GM23338 (cell line): ENCODE measurements at regions not wholly inside any gene's neighbourhood (a gene's known extent, or its start where the extent isn't known, plus 50 kb on each side); places are given as distances from the start of the nearest gene placed in this dataset.

Experiments
- CREB1 ChIP-seq: fragments of 250-450 bp; sonication (Bioruptor Pico); IDR thresholded peaks from 2 replicates; pipeline ENCODE4 v1.5.0; 2020; ENCODE audit warnings: low read depth, mild to moderate bottlenecking, moderate library complexity
- EZH2 ChIP-seq: fragments of 200-600 bp; sonication (generic); IDR thresholded peaks from one replicate; pipeline ENCODE4 v1.8.0; 2017; ENCODE audit warnings: antibody characterized with exemption, mild to moderate bottlenecking, low read depth; ENCODE audit not compliant: unreplicated experiment
- EZH2phosphoT487 ChIP-seq: fragments of 200-600 bp; sonication (generic); IDR thresholded peaks from one replicate; pipeline ENCODE4 v1.8.1; 2018; ENCODE audit warnings: antibody characterized with exemption; ENCODE audit not compliant: unreplicated experiment
- JUNB ChIP-seq: IDR thresholded peaks from one replicate; pipeline ENCODE4 v1.6.1; 2016; ENCODE audit warnings: antibody characterized with exemption; ENCODE audit not compliant: unreplicated experiment
- POLR2AphosphoS5 ChIP-seq: IDR thresholded peaks from 2 replicates; pipeline ENCODE4 v1.6.1; 2016; ENCODE audit warnings: antibody characterized with exemption, low read depth
- ZNF114 ChIP-seq: fragments of 250-450 bp; sonication (Bioruptor Pico); IDR thresholded peaks from 2 replicates; pipeline ENCODE4 v1.5.0; 2020; ENCODE audit warnings: mild to moderate bottlenecking, moderate library complexity
- TF ChIP-seq, protein P1 (sequence below), 2 experiments: fragments of 200-600 bp in 1 of 2; sonication (generic) in 1 of 2; conservative IDR thresholded peaks; 2 replicates each; pipeline versions ENCODE4 v1.5.1 to v1.6.1; 2016 to 2017; ENCODE audit warnings: antibody characterized with exemption in 2 of 2, low read depth in 2 of 2, mild to moderate bottlenecking in 2 of 2, moderate library complexity in 1 of 2
- TF ChIP-seq, protein P2 (sequence below): IDR thresholded peaks from one replicate; pipeline ENCODE4 v1.6.1; 2018; ENCODE audit warnings: antibody characterized with exemption; ENCODE audit not compliant: unreplicated experiment
- TF ChIP-seq, protein P3 (sequence below): IDR thresholded peaks from 2 replicates; pipeline ENCODE4 v1.6.1; 2016; ENCODE audit warnings: antibody characterized with exemption
- TF ChIP-seq, protein P4 (sequence below): fragments of 250-450 bp; sonication (Bioruptor Pico); IDR thresholded peaks from 2 replicates; pipeline ENCODE4 v1.5.0; 2020; ENCODE audit warnings: mild to moderate bottlenecking, moderate library complexity

DNA sequence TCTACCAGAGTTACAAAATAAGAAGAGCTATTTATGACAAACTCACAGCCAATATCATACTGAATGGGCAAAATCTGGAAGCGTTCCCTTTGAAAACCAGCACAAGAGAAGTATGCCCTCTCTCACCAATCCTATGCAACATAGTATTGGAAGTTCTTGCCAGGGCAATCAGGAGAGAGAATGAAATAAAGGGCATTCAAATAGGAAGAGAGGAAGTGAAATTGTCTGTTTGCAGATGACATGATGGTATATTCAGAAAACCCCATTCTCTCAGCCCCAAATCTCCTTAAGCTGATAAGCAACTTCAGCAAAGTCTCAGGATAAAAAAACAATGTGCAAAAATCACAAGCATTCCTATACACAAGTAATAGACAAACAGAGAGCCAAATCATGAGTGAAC lies 1169.5 kb downstream of the AMY1C start:
- TF ChIP-seq, protein P1, sequence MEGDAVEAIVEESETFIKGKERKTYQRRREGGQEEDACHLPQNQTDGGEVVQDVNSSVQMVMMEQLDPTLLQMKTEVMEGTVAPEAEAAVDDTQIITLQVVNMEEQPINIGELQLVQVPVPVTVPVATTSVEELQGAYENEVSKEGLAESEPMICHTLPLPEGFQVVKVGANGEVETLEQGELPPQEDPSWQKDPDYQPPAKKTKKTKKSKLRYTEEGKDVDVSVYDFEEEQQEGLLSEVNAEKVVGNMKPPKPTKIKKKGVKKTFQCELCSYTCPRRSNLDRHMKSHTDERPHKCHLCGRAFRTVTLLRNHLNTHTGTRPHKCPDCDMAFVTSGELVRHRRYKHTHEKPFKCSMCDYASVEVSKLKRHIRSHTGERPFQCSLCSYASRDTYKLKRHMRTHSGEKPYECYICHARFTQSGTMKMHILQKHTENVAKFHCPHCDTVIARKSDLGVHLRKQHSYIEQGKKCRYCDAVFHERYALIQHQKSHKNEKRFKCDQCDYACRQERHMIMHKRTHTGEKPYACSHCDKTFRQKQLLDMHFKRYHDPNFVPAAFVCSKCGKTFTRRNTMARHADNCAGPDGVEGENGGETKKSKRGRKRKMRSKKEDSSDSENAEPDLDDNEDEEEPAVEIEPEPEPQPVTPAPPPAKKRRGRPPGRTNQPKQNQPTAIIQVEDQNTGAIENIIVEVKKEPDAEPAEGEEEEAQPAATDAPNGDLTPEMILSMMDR (conservative IDR thresholded peaks at IDR 0.05; ENCODE audit: low read depth in 2 of 2), result no peak
- TF ChIP-seq ZNF114 (CRISPR knock-in tag) (no peak), POLR2AphosphoS5 (no peak), EZH2phosphoT487 (no peak), EZH2 (no peak), CREB1 (no peak), JUNB (no peak)
- TF ChIP-seq, protein P2, sequence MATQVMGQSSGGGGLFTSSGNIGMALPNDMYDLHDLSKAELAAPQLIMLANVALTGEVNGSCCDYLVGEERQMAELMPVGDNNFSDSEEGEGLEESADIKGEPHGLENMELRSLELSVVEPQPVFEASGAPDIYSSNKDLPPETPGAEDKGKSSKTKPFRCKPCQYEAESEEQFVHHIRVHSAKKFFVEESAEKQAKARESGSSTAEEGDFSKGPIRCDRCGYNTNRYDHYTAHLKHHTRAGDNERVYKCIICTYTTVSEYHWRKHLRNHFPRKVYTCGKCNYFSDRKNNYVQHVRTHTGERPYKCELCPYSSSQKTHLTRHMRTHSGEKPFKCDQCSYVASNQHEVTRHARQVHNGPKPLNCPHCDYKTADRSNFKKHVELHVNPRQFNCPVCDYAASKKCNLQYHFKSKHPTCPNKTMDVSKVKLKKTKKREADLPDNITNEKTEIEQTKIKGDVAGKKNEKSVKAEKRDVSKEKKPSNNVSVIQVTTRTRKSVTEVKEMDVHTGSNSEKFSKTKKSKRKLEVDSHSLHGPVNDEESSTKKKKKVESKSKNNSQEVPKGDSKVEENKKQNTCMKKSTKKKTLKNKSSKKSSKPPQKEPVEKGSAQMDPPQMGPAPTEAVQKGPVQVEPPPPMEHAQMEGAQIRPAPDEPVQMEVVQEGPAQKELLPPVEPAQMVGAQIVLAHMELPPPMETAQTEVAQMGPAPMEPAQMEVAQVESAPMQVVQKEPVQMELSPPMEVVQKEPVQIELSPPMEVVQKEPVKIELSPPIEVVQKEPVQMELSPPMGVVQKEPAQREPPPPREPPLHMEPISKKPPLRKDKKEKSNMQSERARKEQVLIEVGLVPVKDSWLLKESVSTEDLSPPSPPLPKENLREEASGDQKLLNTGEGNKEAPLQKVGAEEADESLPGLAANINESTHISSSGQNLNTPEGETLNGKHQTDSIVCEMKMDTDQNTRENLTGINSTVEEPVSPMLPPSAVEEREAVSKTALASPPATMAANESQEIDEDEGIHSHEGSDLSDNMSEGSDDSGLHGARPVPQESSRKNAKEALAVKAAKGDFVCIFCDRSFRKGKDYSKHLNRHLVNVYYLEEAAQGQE, result no peak
- TF ChIP-seq, protein P3, sequence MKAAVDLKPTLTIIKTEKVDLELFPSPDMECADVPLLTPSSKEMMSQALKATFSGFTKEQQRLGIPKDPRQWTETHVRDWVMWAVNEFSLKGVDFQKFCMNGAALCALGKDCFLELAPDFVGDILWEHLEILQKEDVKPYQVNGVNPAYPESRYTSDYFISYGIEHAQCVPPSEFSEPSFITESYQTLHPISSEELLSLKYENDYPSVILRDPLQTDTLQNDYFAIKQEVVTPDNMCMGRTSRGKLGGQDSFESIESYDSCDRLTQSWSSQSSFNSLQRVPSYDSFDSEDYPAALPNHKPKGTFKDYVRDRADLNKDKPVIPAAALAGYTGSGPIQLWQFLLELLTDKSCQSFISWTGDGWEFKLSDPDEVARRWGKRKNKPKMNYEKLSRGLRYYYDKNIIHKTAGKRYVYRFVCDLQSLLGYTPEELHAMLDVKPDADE, result no peak
- TF ChIP-seq, protein P4, sequence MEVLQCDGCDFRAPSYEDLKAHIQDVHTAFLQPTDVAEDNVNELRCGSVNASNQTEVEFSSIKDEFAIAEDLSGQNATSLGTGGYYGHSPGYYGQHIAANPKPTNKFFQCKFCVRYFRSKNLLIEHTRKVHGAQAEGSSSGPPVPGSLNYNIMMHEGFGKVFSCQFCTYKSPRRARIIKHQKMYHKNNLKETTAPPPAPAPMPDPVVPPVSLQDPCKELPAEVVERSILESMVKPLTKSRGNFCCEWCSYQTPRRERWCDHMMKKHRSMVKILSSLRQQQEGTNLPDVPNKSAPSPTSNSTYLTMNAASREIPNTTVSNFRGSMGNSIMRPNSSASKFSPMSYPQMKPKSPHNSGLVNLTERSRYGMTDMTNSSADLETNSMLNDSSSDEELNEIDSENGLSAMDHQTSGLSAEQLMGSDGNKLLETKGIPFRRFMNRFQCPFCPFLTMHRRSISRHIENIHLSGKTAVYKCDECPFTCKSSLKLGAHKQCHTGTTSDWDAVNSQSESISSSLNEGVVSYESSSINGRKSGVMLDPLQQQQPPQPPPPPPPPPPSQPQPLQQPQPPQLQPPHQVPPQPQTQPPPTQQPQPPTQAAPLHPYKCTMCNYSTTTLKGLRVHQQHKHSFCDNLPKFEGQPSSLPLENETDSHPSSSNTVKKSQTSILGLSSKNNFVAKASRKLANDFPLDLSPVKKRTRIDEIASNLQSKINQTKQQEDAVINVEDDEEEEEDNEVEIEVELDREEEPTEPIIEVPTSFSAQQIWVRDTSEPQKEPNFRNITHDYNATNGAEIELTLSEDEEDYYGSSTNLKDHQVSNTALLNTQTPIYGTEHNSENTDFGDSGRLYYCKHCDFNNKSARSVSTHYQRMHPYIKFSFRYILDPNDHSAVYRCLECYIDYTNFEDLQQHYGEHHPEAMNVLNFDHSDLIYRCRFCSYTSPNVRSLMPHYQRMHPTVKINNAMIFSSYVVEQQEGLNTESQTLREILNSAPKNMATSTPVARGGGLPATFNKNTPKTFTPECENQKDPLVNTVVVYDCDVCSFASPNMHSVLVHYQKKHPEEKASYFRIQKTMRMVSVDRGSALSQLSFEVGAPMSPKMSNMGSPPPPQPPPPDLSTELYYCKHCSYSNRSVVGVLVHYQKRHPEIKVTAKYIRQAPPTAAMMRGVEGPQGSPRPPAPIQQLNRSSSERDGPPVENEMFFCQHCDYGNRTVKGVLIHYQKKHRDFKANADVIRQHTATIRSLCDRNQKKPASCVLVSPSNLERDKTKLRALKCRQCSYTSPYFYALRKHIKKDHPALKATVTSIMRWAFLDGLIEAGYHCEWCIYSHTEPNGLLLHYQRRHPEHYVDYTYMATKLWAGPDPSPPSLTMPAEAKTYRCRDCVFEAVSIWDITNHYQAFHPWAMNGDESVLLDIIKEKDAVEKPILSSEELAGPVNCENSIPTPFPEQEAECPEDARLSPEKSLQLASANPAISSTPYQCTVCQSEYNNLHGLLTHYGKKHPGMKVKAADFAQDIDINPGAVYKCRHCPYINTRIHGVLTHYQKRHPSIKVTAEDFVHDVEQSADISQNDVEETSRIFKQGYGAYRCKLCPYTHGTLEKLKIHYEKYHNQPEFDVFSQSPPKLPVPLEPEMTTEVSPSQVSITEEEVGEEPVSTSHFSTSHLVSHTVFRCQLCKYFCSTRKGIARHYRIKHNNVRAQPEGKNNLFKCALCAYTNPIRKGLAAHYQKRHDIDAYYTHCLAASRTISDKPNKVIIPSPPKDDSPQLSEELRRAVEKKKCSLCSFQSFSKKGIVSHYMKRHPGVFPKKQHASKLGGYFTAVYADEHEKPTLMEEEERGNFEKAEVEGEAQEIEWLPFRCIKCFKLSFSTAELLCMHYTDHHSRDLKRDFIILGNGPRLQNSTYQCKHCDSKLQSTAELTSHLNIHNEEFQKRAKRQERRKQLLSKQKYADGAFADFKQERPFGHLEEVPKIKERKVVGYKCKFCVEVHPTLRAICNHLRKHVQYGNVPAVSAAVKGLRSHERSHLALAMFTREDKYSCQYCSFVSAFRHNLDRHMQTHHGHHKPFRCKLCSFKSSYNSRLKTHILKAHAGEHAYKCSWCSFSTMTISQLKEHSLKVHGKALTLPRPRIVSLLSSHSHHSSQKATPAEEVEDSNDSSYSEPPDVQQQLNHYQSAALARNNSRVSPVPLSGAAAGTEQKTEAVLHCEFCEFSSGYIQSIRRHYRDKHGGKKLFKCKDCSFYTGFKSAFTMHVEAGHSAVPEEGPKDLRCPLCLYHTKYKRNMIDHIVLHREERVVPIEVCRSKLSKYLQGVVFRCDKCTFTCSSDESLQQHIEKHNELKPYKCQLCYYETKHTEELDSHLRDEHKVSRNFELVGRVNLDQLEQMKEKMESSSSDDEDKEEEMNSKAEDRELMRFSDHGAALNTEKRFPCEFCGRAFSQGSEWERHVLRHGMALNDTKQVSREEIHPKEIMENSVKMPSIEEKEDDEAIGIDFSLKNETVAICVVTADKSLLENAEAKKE (CRISPR knock-in tag), result no peak
